Stimulated activated CD4-positive, alpha-beta T cell treated with anti-CD3 and anti-CD28 coated beads, Interleukin-4, amount 100 ng/mL, for 48 hours (primary cell): ENCODE measurements at regions not wholly inside any gene's neighbourhood (a gene's known extent, or its start where the extent isn't known, plus 50 kb on each side); places are given as distances from the start of the nearest gene placed in this dataset.

Experiments
- DNase-seq, 2 donors: peaks; one replicate each; pipeline ENCODE4 v3.0.0-alpha.2; 2020; ENCODE audit warnings: low read depth in 2 of 2

DNA sequence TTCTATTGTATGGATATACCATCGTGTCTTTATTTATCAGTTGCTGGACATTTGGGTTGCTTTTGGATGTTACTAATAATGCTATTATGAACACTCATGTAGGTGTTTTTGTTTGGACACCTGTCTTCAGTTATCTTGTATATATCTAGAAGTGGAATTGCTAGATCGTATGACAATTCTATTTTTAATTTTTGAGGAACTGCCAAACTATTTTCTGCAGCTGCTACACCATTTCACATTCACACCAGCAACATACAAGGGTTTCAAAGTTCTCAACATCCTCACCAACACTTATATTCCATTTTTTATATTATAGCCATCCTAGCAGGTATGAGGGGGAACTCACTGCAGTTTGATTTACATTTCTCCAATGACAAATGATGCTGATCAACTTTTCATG lies 324.6 kb downstream of the CAAP1 start:
- DNase-seq: no peak

DNA sequence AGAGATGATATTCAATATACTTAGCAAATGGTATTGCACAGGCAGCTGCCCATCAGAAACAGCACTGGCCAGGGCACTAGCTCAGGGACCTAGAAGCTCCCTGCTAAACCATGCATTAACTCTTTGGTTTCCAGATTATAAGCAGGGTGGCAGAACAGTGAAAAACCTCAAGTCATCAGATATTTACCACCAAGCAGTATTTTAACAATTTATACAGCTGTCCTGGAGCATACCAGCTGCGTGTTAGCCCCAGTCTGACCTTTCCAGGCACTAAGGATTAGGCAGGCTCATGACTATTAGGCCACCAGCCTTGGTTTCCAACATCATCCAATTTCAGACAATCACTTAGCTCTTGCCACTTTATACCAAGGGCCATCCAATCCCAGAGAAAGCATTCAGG lies 326.5 kb downstream of the CAAP1 start:
- no peak for DNase-seq

DNA sequence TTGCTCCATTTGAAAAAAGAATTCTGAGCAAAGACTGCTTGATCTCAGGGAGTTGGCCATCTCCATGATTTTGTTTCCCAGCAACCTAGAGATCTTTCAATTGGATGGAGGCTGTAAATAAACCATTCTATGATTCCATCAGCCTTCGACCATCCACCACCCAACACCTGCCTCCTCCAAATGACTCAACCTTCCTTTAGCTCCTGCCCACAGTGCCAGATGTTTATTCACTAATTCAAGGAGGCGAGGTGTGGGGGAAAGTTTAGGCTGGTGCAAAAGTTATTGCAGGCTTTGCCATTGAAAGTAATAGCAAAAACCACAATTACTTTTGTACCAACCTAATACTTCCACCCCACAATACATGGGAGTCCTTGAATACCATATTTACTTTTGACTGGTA lies 327.5 kb downstream of the CAAP1 start:
- DNase-seq: no peak

DNA sequence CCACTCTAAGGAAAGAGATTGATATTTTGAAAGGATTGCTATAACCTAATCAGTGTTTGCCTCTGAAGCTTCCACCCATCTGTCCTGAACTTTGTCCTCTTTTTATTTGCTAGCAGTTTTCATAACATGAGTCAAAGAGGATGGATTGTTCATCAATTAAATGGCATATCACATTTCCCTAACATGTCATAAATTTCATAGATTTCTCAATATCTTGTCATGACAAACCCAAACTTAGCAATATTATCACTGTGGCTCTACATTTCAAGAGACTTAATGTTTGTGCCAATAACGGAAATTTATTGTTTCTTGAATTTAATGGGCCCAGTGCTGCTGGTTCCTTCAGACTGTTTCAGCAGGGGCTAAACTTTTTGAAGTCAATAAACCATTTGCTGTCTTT lies 330.3 kb downstream of the CAAP1 start:
- no peak for DNase-seq

DNA sequence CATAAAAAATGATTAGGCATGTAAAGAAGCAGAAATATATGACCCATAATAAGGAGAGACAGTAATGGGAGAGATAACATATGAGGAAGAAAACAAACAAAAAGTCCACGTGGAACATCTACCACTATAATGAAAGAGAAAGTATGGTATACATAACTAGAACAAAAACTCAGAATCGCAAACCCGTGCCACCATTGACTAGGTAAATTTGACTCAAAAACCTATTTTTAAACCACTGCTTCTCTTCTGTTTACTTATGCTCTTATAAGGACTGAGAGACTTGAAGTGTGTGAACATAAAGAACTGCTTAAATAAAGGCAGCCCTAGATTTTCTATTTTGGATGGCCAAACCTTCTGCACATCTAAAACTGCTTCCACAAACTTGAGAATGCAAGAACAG lies 330.7 kb downstream of the CAAP1 start:
- no peak for DNase-seq

DNA sequence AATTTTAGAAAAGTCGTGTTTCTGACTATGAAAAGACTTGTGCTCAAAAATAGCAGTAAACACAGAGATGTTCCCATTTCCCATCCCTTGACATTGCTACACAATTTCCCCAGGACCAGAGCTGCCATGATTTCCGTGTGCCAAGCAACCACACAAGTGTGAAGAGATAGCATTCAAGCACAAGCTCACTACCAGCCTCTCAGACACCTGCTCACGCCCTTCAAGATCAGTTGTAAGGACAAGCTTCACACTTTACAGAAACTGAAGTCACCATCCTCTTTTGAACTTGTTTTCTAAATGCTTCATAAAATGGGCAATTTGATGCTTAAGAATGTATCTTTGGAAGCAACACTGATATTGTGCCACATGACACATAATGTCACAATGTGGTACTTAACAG lies 333.1 kb downstream of the CAAP1 start:
- no peak for DNase-seq

DNA sequence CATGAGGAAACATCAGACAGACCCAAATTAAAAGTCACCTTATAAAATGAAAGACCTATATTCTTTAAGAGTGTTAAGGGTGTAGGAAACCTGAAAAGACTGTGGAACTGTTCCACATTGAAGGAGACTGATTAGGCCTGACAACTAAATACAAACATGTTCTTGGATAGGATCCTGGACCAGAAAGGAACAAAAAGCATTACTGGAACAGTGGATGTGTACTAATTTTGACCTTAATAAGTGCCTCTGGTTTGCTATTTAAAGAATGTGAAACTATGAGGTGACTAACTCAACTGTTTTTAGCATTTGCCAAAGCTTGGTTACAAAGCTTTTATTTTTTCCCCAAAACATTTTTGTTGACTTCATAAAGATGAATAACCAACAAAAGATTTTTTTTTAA lies 340.6 kb downstream of the CAAP1 start:
- no peak for DNase-seq

DNA sequence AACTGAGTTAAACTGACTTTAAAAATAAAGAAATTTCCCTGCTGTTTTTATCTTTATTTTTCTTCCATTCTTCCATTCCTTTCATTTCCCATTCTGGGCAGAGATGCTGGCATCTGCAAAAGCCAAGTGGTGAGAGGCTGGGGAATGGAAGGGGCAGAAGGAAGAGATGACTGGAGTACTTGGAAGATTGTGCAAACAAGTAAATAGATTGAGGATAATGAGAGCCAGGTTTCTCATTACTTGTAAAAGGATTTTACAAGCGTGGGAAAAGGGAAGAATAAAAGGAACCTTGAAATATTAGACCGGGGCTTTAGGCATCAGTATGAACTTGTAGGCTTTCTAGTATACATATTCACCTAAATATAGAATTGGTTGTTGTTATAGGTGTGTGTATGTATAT lies 341.2 kb downstream of the CAAP1 start:
- DNase-seq: no peak

DNA sequence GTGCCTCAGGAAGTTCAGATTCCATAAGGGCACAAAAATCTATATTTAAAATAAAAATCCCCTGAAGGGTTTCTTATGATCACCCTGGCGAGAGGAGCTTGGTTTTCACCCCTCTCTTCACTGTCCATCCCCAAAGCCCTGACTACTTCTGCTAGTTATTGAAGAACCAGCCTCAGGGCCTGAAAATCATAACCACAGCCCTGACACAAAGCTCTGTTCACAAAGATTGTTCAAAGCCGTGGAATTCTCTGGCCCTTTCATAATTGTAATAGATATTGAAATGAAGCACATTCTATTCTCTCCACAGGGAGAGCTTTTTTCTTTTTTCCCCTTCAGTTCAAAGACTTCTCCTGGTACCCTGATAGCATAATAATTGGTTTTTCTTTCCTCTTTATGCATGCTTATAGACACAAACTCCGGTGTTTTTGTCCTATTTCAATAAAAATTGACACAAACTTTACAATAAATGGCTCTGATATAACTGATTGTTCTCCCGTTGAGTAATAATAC lies 343.8 kb downstream of the CAAP1 start:
- DNase-seq: no peak

DNA sequence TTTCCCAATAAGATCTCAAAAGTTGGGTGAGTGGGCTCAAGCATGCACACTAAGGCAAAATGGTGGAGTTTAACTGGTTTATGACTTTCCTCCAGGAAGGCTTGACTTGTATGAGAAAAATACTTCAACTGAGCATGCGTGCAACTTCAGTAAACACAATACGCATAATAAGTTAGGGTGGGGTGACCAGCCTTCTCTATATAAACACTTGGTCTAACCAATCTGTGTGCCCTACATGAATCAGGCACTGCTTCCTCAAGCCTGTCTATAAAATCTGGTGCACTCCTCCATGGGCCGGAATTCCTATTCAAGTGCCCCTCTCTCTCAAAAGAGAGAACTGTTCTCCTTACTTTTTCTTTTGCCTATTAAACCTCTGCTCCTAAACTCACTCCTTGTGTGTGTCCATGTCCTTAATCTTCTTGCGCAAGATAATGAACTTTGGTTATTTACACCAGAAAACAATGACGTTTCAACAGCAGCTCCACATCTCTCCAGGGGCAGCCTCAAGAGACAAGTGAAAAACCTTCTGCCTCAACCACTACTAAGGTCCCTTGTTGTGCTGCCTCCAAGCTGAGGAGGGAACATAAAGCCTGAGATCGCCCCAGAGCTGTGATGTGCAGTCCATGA lies 352.6 kb downstream of the CAAP1 start:
- no peak for DNase-seq

DNA sequence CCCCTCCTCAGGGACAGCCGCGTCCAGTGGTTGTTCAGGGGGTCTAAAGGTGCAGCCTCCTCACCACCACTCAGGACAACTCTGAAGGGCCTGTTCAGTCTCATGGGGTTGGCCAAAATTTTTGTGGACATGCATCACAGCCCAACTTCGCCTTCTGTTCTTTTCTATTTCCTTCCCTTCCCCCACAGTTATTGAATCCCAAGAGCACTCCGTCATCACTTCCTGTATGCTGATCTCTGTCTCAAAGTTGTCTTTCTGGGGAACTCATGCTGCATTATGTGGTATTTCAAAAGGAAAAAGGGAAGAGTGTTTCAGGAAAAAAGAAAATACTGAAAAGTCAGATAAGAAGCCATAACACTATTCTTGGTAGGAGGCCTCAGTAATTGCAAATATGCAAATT lies 355.4 kb downstream of the CAAP1 start:
- DNase-seq: no peak

DNA sequence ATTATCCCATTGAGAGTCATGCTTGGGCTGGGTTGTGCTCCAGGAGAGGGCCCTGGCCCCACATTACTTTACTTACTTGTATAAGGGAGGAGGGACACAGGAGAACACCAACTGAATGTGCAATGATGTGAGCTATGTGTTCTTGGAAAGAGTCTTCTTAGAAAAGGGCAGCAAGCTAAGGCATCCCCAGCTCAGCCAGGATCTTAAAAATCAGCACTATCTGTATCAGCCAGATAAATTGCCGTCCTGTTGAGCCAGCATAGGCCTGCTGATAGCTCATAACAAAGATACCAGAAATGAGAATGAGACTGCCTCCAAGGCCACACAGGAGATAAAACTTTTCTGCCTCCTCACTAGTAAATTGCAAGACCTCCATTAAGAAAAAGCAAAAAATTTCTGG lies 357.5 kb downstream of the CAAP1 start:
- DNase-seq: no peak

DNA sequence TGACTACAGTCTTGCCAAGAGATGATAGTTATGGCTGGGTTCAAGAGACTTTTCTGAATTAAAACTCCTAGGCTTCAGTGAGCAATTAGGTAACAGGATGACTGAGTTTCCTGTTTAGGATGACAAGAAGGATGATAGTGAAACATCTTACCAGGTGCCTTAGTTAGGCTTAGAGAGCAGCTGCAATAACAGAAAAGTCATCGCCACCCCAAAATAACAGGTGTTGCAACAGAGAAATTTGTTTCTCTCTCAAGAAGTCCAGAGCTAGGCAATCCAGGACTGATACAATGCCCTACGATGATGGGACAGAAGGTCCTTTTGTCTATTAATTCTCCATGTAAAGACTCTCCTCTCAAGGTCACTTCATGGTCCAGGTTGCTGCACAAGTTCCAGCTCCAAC lies 361.8 kb downstream of the CAAP1 start:
- DNase-seq: no peak

DNA sequence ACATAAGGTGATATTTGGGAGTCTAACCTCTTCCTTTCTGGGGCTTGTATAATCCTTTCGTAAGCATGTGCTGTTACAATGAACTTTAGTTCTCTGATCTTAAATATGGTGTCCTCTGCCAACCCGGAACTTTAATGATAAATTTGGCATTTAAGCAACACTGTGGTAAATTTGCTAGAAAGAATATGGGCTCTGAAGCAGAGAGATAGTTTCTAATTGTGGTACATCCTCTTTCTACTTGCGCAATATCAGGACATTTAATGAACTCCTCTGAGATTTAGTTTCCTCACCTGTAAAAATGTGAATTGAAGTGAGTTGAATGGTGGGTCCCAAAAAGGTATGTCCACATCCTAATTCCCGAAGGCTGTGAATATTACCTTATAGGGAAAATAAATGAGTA lies 364.7 kb downstream of the CAAP1 start:
- DNase-seq: no peak

DNA sequence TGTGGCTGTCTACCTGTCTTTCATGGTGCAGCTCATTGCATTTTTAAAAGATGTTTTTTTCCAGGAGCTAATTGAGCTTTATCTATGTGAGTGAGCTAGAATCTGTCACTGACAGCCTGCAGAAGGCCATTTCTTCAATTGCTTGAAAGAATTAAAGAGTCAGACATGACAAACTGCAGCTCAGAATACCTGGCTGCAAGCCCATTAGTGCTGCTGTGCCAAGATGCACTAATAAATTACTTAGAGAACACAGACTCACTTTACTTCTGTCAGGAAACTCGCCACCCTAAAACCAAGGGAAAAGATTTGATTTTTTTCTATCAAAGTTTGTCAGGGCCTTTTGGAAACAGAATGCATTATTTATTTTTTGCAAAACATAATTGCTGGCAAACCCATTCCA lies 368.3 kb downstream of the CAAP1 start:
- no peak for DNase-seq

DNA sequence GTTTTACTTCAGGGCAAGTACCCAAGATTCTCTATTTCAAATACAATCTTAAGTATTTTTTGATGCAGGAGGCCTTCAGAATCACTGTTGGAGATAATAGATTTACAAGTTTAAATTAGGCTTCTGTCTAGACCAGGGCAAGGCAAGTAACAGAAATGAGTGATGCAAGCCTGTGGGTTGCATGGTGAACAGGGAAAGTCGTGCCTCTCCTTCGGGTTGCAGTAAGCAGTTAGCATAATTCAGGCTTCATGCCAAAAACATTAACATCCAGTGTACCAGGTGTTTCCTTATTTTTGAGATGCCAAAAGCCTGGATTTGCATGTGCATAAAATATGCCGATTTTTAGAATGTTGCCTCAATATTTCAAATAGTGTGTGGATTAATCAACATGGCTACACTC lies 369.0 kb downstream of the CAAP1 start:
- DNase-seq: no peak

DNA sequence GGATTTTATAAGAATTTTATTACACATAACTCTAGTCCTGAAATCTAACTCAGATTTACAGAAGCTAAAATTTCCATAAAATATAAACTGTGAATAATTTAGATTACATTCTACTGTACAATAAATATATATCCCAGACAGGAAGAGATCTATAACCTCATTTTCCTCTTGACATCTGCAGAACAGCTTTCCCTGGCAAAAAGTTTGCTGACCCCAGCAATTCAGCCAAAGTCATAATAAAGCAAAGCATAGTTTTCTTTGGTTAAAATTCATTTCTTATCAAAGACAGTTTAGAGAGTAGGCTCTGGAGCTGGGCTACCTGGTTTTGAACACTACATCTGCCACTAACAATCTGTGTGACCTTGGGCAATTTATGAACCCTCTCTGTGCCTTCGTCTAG lies 372.5 kb downstream of the CAAP1 start:
- no peak for DNase-seq

DNA sequence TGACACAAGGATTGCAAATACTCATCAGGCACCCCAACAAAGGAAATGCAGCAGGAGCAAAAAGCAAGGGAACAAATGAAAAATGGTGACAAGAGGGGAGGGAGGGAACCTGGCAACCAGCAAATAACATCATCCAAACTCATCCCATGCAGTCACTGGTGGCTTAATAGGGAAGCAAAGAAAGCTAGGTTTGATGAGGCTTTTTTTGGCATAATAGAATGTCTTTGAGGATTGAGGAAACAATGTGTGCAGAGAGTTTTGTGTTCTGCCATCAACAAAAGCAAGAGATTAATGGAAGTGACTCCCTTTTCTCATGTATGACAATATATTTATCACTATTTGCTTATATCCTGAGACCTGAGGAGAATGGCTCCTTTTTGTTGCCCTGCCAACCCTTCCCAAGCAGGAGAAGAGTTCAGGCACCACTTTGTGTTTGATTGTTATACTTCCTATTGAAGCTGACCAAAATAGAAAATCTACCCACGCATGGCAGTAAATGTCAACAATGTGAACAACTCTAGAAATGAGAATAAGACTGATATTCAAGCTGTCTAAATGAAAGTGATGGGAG lies 375.7 kb downstream of the CAAP1 start:
- no peak for DNase-seq

DNA sequence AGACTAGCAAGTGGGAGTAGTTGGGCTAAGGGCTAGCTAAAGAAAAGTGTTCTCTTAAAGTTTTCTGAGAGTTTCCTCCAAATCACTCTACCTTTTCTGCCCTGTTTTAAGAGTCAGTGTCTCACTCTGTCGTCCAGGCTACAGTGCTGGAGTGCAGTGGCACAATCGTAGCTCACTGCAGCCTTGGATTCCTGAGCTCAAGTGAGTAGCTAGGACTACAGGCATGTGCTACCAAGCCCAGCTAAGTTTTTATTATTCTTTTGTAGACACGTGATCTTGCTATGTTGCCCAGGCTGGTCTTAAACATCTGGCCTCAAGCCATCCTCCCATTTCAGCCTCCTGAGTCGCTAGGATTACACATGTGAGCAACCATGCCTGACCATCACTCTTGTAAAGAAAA lies 378.9 kb downstream of the CAAP1 start:
- no peak for DNase-seq

DNA sequence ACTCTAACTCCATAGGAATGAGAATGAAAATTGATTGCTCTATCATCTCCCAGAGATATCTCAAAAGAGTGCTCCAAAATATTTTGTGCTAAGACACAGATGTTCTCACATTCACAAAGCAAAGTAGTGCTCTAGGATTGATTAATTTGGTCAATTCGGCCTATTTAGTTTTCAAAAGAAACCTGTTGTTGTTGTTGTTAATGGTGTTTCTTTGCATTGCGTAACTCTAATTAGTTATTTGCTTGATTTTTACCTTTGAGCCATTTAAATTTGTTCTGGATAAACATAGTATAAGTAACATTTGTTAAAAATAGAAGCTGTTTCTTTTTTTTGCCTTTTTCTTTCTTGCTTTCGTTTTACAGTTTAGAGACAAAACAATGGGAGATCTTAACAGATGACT lies 382.5 kb downstream of the CAAP1 start:
- no peak for DNase-seq

DNA sequence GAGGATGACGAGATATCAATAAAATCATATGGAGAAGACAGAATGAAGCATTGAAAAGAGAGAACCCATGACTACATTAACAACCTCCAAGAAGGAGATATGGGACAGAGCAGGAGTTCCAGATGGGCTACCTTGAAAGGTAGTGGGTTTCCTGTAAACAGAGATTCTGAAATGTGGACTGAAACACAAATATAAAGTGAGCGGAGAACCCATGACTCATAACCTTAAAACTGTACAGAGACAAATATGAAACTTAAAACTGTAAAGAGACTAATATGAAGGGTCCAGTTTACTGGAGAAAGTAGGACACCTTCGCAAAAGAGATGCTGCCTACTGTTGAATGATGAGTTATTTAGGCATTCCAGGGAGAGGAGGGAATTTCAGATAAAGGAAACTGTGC lies 383.7 kb downstream of the CAAP1 start:
- DNase-seq: no peak

DNA sequence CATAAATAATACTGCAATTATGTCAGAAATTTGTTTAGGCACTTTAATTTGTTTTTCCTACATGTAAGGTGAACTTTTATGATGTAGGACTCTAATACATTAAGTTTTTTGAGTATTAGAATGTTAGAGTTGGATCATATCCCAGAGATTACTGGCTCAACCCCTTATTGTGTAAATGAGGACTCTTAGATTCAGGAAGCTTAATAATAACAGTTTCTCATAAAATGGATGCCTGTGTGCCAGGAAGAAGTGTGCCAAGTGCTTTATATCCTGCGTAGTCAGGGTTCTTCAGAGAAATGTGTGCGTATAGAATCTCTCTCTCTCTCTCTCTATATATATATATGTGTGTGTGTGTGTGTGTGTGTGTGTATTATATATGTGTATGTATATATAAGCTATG lies 388.5 kb downstream of the CAAP1 start:
- no peak for DNase-seq

DNA sequence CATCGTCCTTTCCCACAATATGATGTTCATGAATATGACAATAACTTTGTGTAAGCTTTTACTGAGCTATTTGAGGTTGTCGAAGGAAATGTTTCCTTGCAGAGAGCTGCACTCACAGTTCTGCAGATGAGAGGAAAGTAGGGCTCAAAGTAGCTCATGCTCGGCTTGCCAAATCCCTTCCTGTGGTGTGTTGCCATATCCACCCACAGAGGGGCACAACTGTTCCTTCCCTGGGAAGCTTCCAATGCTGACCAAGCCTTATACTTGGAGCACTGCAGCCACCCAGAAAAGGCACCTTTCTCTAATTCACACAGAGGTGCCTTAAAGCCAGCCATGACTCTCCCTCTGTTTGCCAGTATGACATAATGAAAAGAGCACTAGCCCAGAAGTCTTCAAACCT lies 390.3 kb downstream of the CAAP1 start:
- no peak for DNase-seq

DNA sequence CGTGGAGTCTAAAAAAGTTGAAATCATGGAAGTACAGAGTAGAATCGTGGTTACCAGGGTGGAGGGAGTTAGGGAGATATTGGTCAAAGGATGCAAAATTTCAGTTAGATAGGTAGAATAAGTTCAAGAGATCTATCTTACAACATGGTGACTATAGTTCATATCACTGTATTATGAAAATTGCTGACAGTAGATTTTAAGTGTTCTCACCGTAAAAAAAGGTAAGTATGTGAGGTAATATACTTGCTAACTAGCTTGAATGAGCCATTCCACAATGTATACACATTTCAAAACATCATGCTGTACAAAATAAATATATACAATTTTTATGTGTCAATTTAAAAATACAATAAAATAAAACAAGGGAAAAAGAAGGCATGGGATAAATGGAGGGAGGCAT lies 392.1 kb downstream of the CAAP1 start:
- DNase-seq: no peak
